ENCODE measurements at regions not wholly inside any gene's neighbourhood (a gene's known extent, or its start where the extent isn't known, plus 50 kb on each side); places are given as distances from the start of the nearest gene placed in this dataset.

DNA sequence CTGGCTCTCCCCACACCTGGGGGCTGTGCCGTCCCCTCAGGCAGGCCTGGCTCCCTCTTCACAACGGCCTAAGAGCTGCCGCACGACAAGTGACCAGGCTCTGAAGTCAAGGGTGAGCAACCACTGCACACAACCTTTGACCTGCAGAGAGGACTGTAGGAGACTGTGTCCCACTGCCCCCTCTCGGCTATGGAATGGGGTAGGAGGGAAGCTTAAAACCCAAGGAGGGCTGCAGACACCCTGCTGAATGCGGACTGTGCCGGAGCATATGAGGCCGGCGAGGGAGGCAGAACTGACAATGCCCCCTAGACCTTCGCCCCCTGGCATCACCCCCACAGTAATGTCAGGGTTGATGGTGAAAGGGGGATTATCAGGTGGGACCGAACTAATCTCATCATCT is 311.9 kb downstream of the CTTN start:
- H3K27me3 ChIP-seq (ENCODE audit: control insufficient read depth, insufficient read depth, low read length): no peaks in the 10 kb centered on the region
- H3K4me3 Mint-ChIP-seq: no peak overlapping the region
- H3K27me3 Mint-ChIP-seq (ENCODE audit: low read depth in 2 of 2): peaks cover 5 to 6% of the 10 kb centered on the region in 2 donors
- no peaks in the 10 kb centered on the region for H3K9me3 Mint-ChIP-seq
- TF ChIP-seq CTCF (IDR thresholded peaks at IDR 0.05): no peak
- no peak overlapping the region for H3K4me3 ChIP-seq (ENCODE audit: low read length)
- H3K4me1 ChIP-seq (ENCODE audit: control insufficient read depth, insufficient read depth, low read length): no peaks in the 10 kb centered on the region
- intact Hi-C loops (cut with micrococcal nuclease): no loop called here
- H3K36me3 ChIP-seq (ENCODE audit: control insufficient read depth, insufficient read depth, low read length): no peaks in the 10 kb centered on the region
- DNase-seq (no peak), ATAC-seq (no peak)
- 94% methylated on average over 7 of the region's 11 CpGs for WGBS (ENCODE audit: insufficient coverage)
- H3K9me3 ChIP-seq (ENCODE audit: control insufficient read depth, insufficient read depth, low read length): no peaks in the 10 kb centered on the region
- no peaks in the 10 kb centered on the region for H3K4me1 Mint-ChIP-seq
- no peak overlapping the region for H3K27ac Mint-ChIP-seq
- no peak overlapping the region for H3K27ac ChIP-seq (ENCODE audit: low read length)
- H3K36me3 Mint-ChIP-seq: no peaks in the 10 kb centered on the region

GRCh38 chr11:70710601-70711000 is 312.3 kb downstream of the CTTN start:
- Histone ChIP-seq H3K27ac (ENCODE audit: low read length) (no peak overlapping the region), H3K27me3 (ENCODE audit: control insufficient read depth, insufficient read depth, low read length) (no peaks in the 10 kb centered on the region), H3K4me1 (ENCODE audit: control insufficient read depth, insufficient read depth, low read length) (no peaks in the 10 kb centered on the region), H3K9me3 (ENCODE audit: control insufficient read depth, insufficient read depth, low read length) (no peaks in the 10 kb centered on the region), H3K36me3 (ENCODE audit: control insufficient read depth, insufficient read depth, low read length) (no peaks in the 10 kb centered on the region), H3K4me3 (ENCODE audit: low read length) (no peak overlapping the region)
- TF ChIP-seq CTCF (IDR thresholded peaks at IDR 0.05): no peak
- WGBS (ENCODE audit: insufficient coverage): 9% methylated on average over 9 of the region's 9 CpGs
- intact Hi-C loops (cut with micrococcal nuclease): no loop called here
- Mint-ChIP-seq H3K36me3 (no peaks in the 10 kb centered on the region), H3K9me3 (no peaks in the 10 kb centered on the region), H3K4me3 (no peak overlapping the region), H3K27ac (no peak overlapping the region), H3K4me1 (no peaks in the 10 kb centered on the region), H3K27me3 (ENCODE audit: low read depth in 2 of 2) (peaks cover 5 to 6% of the 10 kb centered on the region in 2 donors)
- ATAC-seq (no peak), DNase-seq (no peak)

GRCh38 chr11:70711095-70711910 is 313.0 kb downstream of the CTTN start:
- Mint-ChIP-seq H3K9me3 (no peaks in the 10 kb centered on the region), H3K4me1 (no peaks in the 10 kb centered on the region), H3K4me3 (no peak overlapping the region), H3K36me3 (no peaks in the 10 kb centered on the region), H3K27me3 (ENCODE audit: low read depth in 2 of 2) (peaks cover 5 to 6% of the 10 kb centered on the region in 2 donors), H3K27ac (no peak overlapping the region)
- TF ChIP-seq CTCF (IDR thresholded peaks at IDR 0.05): no peak
- Histone ChIP-seq H3K27me3 (ENCODE audit: control insufficient read depth, insufficient read depth, low read length) (no peaks in the 10 kb centered on the region), H3K9me3 (ENCODE audit: control insufficient read depth, insufficient read depth, low read length) (no peaks in the 10 kb centered on the region), H3K27ac (ENCODE audit: low read length) (no peak overlapping the region), H3K4me3 (ENCODE audit: low read length) (no peak overlapping the region), H3K4me1 (ENCODE audit: control insufficient read depth, insufficient read depth, low read length) (no peaks in the 10 kb centered on the region), H3K36me3 (ENCODE audit: control insufficient read depth, insufficient read depth, low read length) (no peaks in the 10 kb centered on the region)
- intact Hi-C loops (cut with micrococcal nuclease): no loop called here
- DNase-seq (no peak), ATAC-seq (no peak)
- 76% methylated on average over 30 of the region's 30 CpGs for WGBS (ENCODE audit: insufficient coverage)

DNA sequence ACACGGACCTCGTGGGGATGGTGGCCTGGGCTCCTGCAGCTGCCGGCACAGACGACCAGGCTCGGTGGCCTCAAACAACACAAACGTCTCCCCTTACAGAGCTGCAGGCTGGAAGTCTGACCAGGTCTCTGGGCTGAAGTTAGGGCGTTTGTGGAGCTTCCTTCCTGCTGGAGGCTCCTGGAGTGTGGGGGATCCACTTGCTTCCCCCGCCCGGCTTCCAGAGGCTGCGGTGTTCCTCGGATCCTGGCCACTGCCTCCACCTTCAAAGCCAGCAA is 313.5 kb downstream of the CTTN start:
- TF ChIP-seq CTCF (IDR thresholded peaks at IDR 0.05): no peak
- Mint-ChIP-seq H3K9me3 (no peaks in the 10 kb centered on the region), H3K27ac (no peak overlapping the region), H3K36me3 (no peaks in the 10 kb centered on the region), H3K4me3 (no peak overlapping the region), H3K4me1 (no peaks in the 10 kb centered on the region), H3K27me3 (ENCODE audit: low read depth in 2 of 2) (peaks cover 5 to 6% of the 10 kb centered on the region in 2 donors)
- 81% methylated on average over 11 of the region's 11 CpGs for WGBS (ENCODE audit: insufficient coverage)
- Histone ChIP-seq H3K36me3 (ENCODE audit: control insufficient read depth, insufficient read depth, low read length) (no peaks in the 10 kb centered on the region), H3K27ac (ENCODE audit: low read length) (no peak overlapping the region), H3K9me3 (ENCODE audit: control insufficient read depth, insufficient read depth, low read length) (no peaks in the 10 kb centered on the region), H3K4me1 (ENCODE audit: control insufficient read depth, insufficient read depth, low read length) (no peaks in the 10 kb centered on the region), H3K4me3 (ENCODE audit: low read length) (no peak overlapping the region), H3K27me3 (ENCODE audit: control insufficient read depth, insufficient read depth, low read length) (no peaks in the 10 kb centered on the region)
- intact Hi-C loops (cut with micrococcal nuclease): no loop called here
- DNase-seq (no peak), ATAC-seq (no peak)
